NCI-H2227 (cell line): ENCODE measurements at regions not wholly inside any gene's neighbourhood (a gene's known extent, or its start where the extent isn't known, plus 50 kb on each side); places are given as distances from the start of the nearest gene placed in this dataset.
"Not testable (repeated sequence)": the region's sequence is repeated elsewhere in the genome, so short reads cannot be mapped to it uniquely, and the experiment has no call there.

Experiments used
- DNase-seq: peaks from one replicate; lab custom pipeline; 2025; ENCODE audit not compliant: unreplicated experiment; lab: John Stamatoyannopoulos, UW

GRCh38 chr1:187509091-187509490 lies 680.3 kb downstream of the PLA2G4A start:
- no peak for DNase-seq

GRCh38 chr1:187513190-187513589 lies 684.4 kb downstream of the PLA2G4A start:
- DNase-seq = no peak

GRCh38 chr1:187514110-187514509 lies 685.4 kb downstream of the PLA2G4A start:
- no peak for DNase-seq

- DNase-seq = no peak
Observed at GRCh38 chr1:187516874-187517273, 688.1 kb downstream of the PLA2G4A start.

GRCh38 chr1:187517546-187517945 lies 688.8 kb downstream of the PLA2G4A start:
- DNase-seq = no peak

GRCh38 chr1:187527346-187527745 lies 698.6 kb downstream of the PLA2G4A start:
- no peak for DNase-seq

- DNase-seq = no peak
Observed at GRCh38 chr1:187537936-187538335, 709.2 kb downstream of the PLA2G4A start.

GRCh38 chr1:187549540-187549939 lies 720.8 kb downstream of the PLA2G4A start:
- no peak for DNase-seq

GRCh38 chr1:187551061-187551460 lies 722.3 kb downstream of the PLA2G4A start:
- no peak for DNase-seq

- no peak for DNase-seq
Observed at GRCh38 chr1:187563191-187563590, 734.4 kb downstream of the PLA2G4A start.

- DNase-seq = no peak
Observed at GRCh38 chr1:187566354-187566753, 737.6 kb downstream of the PLA2G4A start.

- no peak for DNase-seq
Observed at GRCh38 chr1:187568067-187568466, 739.3 kb downstream of the PLA2G4A start.

- DNase-seq = no peak
Observed at GRCh38 chr1:187570166-187570565, 741.4 kb downstream of the PLA2G4A start.

- DNase-seq = no peak
Observed at GRCh38 chr1:187577610-187578009, 748.9 kb downstream of the PLA2G4A start.

- no peak for DNase-seq
Observed at GRCh38 chr1:187588917-187589316, 760.2 kb downstream of the PLA2G4A start.

- DNase-seq = no peak
Observed at GRCh38 chr1:187605736-187606135, 777.0 kb downstream of the PLA2G4A start.

- not testable (repeated sequence) for DNase-seq
Observed at GRCh38 chr1:187615853-187616735, 787.3 kb downstream of the PLA2G4A start.

GRCh38 chr1:187616830-187617229 lies 788.1 kb downstream of the PLA2G4A start:
- not testable (repeated sequence) for DNase-seq

GRCh38 chr1:187617776-187618175 lies 789.0 kb downstream of the PLA2G4A start:
- DNase-seq = no peak

- DNase-seq = no peak
Observed at GRCh38 chr1:187619175-187619574, 790.4 kb downstream of the PLA2G4A start.

- DNase-seq = no peak
Observed at GRCh38 chr1:187621951-187622350, 793.2 kb downstream of the PLA2G4A start.

GRCh38 chr1:187622545-187622944 lies 793.8 kb downstream of the PLA2G4A start:
- DNase-seq = no peak
